ENCODE measurements at regions not wholly inside any gene's neighbourhood (a gene's known extent, or its start where the extent isn't known, plus 50 kb on each side); places are given as distances from the start of the nearest gene placed in this dataset.
"Not testable (repeated sequence)": the region's sequence is repeated elsewhere in the genome, so short reads cannot be mapped to it uniquely, and the experiment has no call there.

DNA sequence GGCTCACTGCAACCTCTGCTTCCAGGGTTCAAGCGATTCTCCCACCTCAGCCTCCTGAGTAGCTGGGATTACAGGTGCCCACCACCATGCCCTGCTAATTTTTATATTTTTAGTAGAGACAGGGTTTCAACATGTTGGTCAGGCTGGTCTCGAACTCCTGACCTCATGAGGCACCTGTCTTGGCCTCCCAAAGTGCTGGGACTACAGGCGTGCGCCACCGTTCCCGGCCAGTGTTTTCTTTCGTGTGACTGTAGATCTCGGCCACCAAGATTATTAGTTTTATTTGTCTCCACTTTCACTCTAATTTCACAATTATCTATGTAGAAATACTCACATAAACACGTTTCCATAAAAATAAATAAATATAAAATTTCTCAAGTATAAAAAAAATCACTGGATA is 665.4 kb upstream of the RAG2 start:
- H3K4me1 ChIP-seq (ENCODE audit: control insufficient read depth, insufficient read depth, low read length); H3K27ac ChIP-seq (ENCODE audit: low read depth, low read length); H3K9ac ChIP-seq (ENCODE audit: low read length); H3K27me3 ChIP-seq (ENCODE audit: control insufficient read depth, insufficient read depth, low read length); H3K4me3 ChIP-seq (ENCODE audit: low read length); H3K36me3 ChIP-seq (ENCODE audit: control insufficient read depth, insufficient read depth, low read length): not testable (repeated sequence)

DNA sequence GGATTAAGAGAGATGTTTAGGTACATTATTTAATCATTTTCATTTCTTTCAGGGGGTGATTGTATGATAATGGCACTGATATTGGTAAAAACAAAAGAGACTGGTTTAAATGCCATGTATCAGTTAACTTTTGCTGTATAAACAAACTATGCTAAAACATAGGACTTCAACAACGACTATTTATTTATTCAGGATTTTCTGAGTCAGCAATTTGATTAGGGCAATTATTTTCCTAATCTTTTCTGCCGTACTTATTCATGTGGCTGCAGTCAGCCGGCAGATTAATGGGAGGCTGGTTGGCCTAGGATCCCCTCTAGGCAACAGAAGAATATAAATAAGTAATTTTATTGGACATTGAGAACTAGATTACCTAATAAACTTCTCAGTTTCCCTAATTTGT is 661.7 kb upstream of the RAG2 start:
- Histone ChIP-seq H3K36me3 (ENCODE audit: control insufficient read depth, insufficient read depth, low read length) (no peaks in the 10 kb centered on the region), H3K9ac (ENCODE audit: low read length) (no peak overlapping the region), H3K27me3 (ENCODE audit: control insufficient read depth, insufficient read depth, low read length) (no peaks in the 10 kb centered on the region), H3K27ac (ENCODE audit: low read depth, low read length) (no peak overlapping the region), H3K4me3 (ENCODE audit: low read length) (no peak overlapping the region), H3K4me1 (ENCODE audit: control insufficient read depth, insufficient read depth, low read length) (no peaks in the 10 kb centered on the region)

DNA sequence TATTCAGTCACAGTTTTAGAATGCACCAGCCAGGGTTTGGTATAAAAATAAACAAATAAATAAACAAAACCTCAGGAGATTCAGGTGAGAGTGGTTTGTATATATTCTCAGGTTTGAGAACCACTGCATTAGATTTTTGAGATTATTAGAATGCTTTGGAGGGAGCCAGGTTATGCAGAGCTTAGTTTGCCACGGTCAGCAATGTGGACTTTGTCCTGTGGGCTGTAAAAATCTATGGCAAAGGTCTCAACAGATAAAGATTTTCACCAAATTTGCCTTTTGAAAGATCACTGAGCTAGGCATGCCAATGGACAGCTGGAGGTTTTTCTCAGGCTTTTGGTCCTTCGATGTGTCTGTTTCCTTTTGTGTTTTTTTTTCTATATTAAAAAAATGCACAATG is 650.1 kb upstream of the RAG2 start:
- H3K4me3 ChIP-seq (ENCODE audit: low read length) = no peak overlapping the region
- no peak overlapping the region for H3K27ac ChIP-seq (ENCODE audit: low read depth, low read length)
- H3K4me1 ChIP-seq (ENCODE audit: control insufficient read depth, insufficient read depth, low read length) = no peaks in the 10 kb centered on the region
- no peaks in the 10 kb centered on the region for H3K27me3 ChIP-seq (ENCODE audit: control insufficient read depth, insufficient read depth, low read length)
- H3K9ac ChIP-seq (ENCODE audit: low read length) = no peak overlapping the region
- H3K36me3 ChIP-seq (ENCODE audit: control insufficient read depth, insufficient read depth, low read length) = no peaks in the 10 kb centered on the region

DNA sequence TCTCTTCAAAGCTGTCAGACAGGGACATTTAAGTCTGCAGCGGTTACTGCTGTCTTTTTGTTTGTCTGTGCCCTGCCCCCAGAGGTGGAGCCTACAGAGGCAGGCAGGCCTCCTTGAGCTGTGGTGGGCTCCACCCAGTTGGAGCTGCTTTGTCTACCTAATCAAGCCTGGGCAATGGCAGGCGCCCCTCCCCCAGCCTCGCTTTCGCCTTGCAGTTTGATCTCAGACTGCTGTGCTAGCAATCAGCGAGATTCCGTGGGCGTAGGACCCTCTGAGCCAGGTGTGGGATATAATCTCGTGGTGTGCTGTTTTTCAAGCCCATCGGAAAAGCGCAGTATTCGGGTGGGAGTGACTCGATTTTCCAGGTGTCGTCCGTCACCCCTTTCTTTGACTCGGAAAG is 648.1 kb upstream of the RAG2 start:
- H3K4me1 ChIP-seq (ENCODE audit: control insufficient read depth, insufficient read depth, low read length); H3K27me3 ChIP-seq (ENCODE audit: control insufficient read depth, insufficient read depth, low read length); H3K4me3 ChIP-seq (ENCODE audit: low read length); H3K9ac ChIP-seq (ENCODE audit: low read length); H3K36me3 ChIP-seq (ENCODE audit: control insufficient read depth, insufficient read depth, low read length); H3K27ac ChIP-seq (ENCODE audit: low read depth, low read length): not testable (repeated sequence)

DNA sequence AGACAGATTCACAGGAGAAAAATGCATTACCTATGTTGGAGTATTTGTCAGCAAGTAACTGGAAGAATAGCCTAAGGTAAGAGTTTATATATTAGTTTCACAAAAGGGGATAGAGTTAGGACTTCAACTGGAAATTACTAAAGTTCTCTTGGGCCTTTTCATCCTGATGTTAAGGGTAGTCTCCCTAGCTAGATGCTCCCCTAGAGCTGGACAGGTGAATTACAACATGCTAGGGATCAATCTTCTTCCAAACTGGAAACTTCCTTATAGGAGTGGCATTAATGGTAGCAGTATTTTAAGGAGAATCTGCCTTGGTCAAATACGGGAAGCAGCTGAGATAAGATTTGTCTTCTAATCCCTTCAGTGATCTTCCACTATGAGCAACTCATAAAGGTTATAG is 632.8 kb upstream of the RAG2 start:
- H3K27ac ChIP-seq (ENCODE audit: low read depth, low read length) = no peak overlapping the region
- H3K9ac ChIP-seq (ENCODE audit: low read length) = no peak overlapping the region
- no peak overlapping the region for H3K4me3 ChIP-seq (ENCODE audit: low read length)
- no peaks in the 10 kb centered on the region for H3K27me3 ChIP-seq (ENCODE audit: control insufficient read depth, insufficient read depth, low read length)
- H3K4me1 ChIP-seq (ENCODE audit: control insufficient read depth, insufficient read depth, low read length) = no peaks in the 10 kb centered on the region
- no peaks in the 10 kb centered on the region for H3K36me3 ChIP-seq (ENCODE audit: control insufficient read depth, insufficient read depth, low read length)

DNA sequence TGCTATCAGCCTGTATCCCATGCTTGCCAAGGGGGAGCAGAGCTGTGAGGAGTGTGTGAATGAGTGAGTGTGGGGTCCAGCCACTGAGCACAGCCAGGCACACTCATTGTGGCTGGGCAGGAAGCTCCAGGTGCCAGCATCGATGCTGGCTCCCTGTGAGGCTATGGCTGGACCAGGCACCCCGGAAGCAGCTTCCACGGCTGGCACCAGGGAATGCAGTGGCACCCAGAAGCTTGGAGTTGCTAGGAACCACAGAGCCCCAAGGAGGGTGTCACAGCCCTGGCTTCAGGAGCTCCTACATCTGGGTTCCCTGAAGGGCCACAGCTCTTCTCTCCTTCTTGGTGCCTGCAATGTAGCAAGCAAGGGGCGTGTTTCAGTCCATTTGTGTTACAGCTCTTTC is 625.9 kb upstream of the RAG2 start:
- Histone ChIP-seq H3K36me3 (ENCODE audit: control insufficient read depth, insufficient read depth, low read length) (no peaks in the 10 kb centered on the region), H3K9ac (ENCODE audit: low read length) (no peak overlapping the region), H3K4me1 (ENCODE audit: control insufficient read depth, insufficient read depth, low read length) (no peaks in the 10 kb centered on the region), H3K27ac (ENCODE audit: low read depth, low read length) (no peak overlapping the region), H3K4me3 (ENCODE audit: low read length) (no peak overlapping the region), H3K27me3 (ENCODE audit: control insufficient read depth, insufficient read depth, low read length) (no peaks in the 10 kb centered on the region)

DNA sequence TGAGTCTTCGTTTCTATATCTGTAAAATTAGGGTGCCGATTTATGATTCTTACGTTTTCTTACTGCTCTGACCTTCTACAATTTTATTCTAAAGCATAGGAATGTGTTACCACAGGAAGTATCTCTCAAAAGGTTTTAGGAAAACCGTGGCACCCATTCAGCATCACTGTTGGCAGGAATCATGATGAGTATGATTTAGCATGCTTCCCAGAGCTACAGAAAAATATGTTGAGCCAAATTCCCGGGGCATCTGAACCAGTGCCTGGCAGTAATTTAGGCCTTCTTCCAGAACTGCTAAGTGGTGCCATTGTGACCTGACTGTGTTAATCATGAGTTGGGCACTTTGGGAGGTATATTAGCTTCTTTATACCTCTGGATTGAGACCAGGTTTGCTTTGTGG is 605.0 kb upstream of the RAG2 start:
- Histone ChIP-seq H3K4me1 (ENCODE audit: control insufficient read depth, insufficient read depth, low read length) (no peaks in the 10 kb centered on the region), H3K27ac (ENCODE audit: low read depth, low read length) (no peak overlapping the region), H3K4me3 (ENCODE audit: low read length) (no peak overlapping the region), H3K9ac (ENCODE audit: low read length) (no peak overlapping the region), H3K36me3 (ENCODE audit: control insufficient read depth, insufficient read depth, low read length) (no peaks in the 10 kb centered on the region), H3K27me3 (ENCODE audit: control insufficient read depth, insufficient read depth, low read length) (no peaks in the 10 kb centered on the region)

DNA sequence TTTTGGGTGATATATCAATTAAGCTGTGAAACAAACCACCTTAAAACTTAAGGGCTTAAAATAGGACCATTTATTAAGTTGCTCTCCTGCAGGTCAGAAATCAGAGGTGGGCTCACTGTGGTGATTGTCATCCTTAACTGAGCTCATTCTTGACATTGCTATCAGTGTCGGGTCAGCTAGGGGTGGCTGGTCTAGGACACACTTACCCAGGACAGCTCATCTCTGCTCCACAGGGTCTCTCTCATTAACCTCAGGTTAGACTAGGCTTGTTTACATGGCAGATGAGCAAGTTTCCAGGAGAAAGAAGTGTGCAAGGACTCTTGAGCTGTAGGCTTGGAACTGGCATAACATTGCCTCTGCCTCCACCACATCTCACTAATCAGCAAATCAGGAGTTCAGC is 601.0 kb upstream of the RAG2 start:
- Histone ChIP-seq H3K9ac (ENCODE audit: low read length) (no peak overlapping the region), H3K4me1 (ENCODE audit: control insufficient read depth, insufficient read depth, low read length) (no peaks in the 10 kb centered on the region), H3K27me3 (ENCODE audit: control insufficient read depth, insufficient read depth, low read length) (no peaks in the 10 kb centered on the region), H3K27ac (ENCODE audit: low read depth, low read length) (no peak overlapping the region), H3K36me3 (ENCODE audit: control insufficient read depth, insufficient read depth, low read length) (no peaks in the 10 kb centered on the region), H3K4me3 (ENCODE audit: low read length) (no peak overlapping the region)

DNA sequence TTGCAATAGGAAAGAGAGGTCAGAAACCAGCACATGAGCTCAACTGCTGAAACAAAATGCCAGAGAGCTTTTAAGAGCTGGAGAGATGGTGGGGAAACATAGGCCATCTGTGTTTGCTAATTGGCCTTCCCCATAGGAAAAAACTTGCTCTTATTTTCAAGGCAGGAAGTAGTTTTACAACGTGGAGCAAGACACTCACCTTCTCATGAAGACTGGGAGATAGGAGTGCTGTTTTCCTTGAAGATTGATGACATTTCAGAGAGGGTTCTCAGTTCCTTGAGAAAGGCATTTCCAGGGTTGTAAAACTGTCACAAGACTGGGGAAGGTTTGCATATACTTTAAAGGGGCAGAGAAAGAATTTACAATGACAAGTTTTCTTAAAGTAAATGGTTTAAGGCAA is 586.3 kb upstream of the RAG2 start:
- no peak overlapping the region for H3K4me3 ChIP-seq (ENCODE audit: low read length)
- no peaks in the 10 kb centered on the region for H3K36me3 ChIP-seq (ENCODE audit: control insufficient read depth, insufficient read depth, low read length)
- H3K27me3 ChIP-seq (ENCODE audit: control insufficient read depth, insufficient read depth, low read length) = no peaks in the 10 kb centered on the region
- H3K27ac ChIP-seq (ENCODE audit: low read depth, low read length) = no peak overlapping the region
- H3K9ac ChIP-seq (ENCODE audit: low read length) = no peak overlapping the region
- H3K4me1 ChIP-seq (ENCODE audit: control insufficient read depth, insufficient read depth, low read length) = no peaks in the 10 kb centered on the region

DNA sequence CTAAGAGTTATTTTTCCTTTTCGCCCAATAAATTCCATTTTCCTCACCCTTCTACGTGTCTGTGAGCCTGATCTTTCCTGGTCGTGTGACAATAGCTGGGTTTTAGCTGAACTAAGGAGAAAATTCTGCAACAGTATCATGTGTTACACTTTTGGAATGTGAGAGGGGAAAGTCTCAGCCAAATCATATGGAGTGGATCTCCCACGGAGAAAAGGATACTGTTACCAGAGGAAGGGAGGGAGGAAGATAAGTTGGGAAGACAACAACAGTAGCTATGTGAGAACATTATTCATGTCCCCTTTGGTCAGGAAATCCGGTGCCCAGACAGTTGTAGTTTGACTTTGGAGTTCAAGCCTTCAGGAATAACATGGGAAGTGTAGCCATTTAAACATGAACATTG is 584.0 kb upstream of the RAG2 start:
- no peak overlapping the region for H3K4me3 ChIP-seq (ENCODE audit: low read length)

DNA sequence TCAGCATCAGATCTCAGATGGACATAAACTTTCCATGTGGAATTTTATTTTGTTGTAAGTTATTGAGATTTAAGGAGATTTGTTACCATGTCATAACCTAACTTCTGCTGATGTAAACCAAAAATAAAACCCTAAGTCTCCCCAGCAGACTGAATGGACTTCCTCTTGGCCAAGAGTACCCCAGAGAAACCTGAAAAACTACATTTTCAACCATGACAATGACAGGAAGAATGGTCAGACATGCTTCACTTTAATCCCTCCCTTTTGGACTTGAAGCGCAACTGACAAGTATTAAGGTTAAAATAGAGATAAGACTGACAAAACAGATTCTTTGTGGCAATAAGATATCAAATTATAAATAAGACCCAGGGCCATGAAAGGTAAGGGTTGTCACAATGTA is 579.7 kb upstream of the RAG2 start:
- H3K27me3 ChIP-seq (ENCODE audit: control insufficient read depth, insufficient read depth, low read length) = no peaks in the 10 kb centered on the region
- no peak overlapping the region for H3K4me3 ChIP-seq (ENCODE audit: low read length)
- H3K4me1 ChIP-seq (ENCODE audit: control insufficient read depth, insufficient read depth, low read length) = no peaks in the 10 kb centered on the region
- H3K27ac ChIP-seq (ENCODE audit: low read depth, low read length) = no peak overlapping the region
- no peaks in the 10 kb centered on the region for H3K36me3 ChIP-seq (ENCODE audit: control insufficient read depth, insufficient read depth, low read length)
- H3K9ac ChIP-seq (ENCODE audit: low read length) = no peak overlapping the region

More for the DNA sequence above, 584.0 kb upstream of the RAG2 start:
- no peaks in the 10 kb centered on the region for H3K4me1 ChIP-seq (ENCODE audit: control insufficient read depth, insufficient read depth, low read length)
- no peaks in the 10 kb centered on the region for H3K27me3 ChIP-seq (ENCODE audit: control insufficient read depth, insufficient read depth, low read length)
- H3K36me3 ChIP-seq (ENCODE audit: control insufficient read depth, insufficient read depth, low read length) = no peaks in the 10 kb centered on the region
- H3K9ac ChIP-seq (ENCODE audit: low read length) = no peak overlapping the region
- H3K27ac ChIP-seq (ENCODE audit: low read depth, low read length) = no peak overlapping the region

DNA sequence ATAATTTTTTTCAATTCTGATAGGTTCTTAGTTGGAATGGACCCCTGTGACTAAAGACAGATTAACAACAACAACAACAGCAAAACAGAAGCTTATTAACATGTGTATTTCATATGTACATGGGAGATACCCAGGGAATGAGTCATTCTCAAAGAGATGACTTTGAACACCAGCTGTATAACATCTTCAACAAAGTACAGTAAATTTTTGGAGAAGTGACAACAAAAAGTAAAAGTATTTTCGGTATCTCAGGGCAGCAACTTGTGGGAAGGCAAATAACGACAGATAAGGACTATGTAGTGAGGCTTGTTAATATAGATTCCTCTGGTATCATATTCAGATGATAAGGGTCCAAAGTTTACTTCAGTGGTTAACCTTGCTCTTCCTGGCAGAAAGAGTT is 573.4 kb upstream of the RAG2 start:
- H3K9ac ChIP-seq (ENCODE audit: low read length) = no peak overlapping the region
- H3K4me1 ChIP-seq (ENCODE audit: control insufficient read depth, insufficient read depth, low read length) = no peaks in the 10 kb centered on the region
- H3K27ac ChIP-seq (ENCODE audit: low read depth, low read length) = no peak overlapping the region
- no peaks in the 10 kb centered on the region for H3K36me3 ChIP-seq (ENCODE audit: control insufficient read depth, insufficient read depth, low read length)
- H3K27me3 ChIP-seq (ENCODE audit: control insufficient read depth, insufficient read depth, low read length) = no peaks in the 10 kb centered on the region
- no peak overlapping the region for H3K4me3 ChIP-seq (ENCODE audit: low read length)

DNA sequence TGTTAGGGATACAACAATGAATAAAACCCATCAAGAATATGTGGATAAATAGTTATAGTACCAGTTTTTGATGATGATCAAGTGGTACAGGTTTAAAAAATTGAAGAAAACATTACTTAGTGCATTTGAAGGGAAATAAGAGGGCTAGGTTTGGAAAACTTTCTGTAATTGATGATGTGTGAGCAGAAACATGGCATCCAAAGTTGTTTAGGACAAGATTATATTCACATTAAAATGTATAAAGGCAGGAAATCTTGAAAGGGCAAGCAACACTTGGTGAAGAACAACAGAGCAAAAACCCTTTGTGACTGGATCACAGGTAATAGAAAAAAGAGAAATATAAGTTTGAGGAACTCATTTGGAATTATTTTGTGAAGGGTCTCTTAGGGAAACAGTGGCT is 572.3 kb upstream of the RAG2 start:
- H3K9ac ChIP-seq (ENCODE audit: low read length) = no peak overlapping the region
- no peaks in the 10 kb centered on the region for H3K36me3 ChIP-seq (ENCODE audit: control insufficient read depth, insufficient read depth, low read length)
- no peak overlapping the region for H3K27ac ChIP-seq (ENCODE audit: low read depth, low read length)
- no peaks in the 10 kb centered on the region for H3K4me1 ChIP-seq (ENCODE audit: control insufficient read depth, insufficient read depth, low read length)
- H3K27me3 ChIP-seq (ENCODE audit: control insufficient read depth, insufficient read depth, low read length) = no peaks in the 10 kb centered on the region
- H3K4me3 ChIP-seq (ENCODE audit: low read length) = no peak overlapping the region

DNA sequence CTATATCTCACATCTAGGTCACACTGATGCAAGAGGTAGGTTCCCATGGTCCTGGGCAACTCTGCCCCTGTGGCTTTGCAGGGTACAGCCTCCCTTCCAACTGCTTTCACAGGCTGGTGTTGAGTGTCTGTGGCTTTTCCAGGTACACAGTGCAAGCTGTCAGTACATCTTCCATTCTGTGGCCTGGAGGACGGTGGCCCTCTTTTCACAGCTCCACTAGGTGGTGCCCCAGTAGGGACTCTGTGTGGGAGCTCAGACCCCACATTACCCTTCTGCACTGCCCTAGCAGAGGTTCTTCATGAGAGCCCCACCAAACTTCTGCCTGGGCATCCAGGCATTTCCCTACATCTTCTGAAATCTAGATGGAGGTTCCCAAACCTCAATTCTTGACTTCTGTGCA is 547.4 kb upstream of the RAG2 start:
- not testable (repeated sequence) for H3K36me3 ChIP-seq (ENCODE audit: control insufficient read depth, insufficient read depth, low read length); H3K9ac ChIP-seq (ENCODE audit: low read length); H3K27me3 ChIP-seq (ENCODE audit: control insufficient read depth, insufficient read depth, low read length); H3K4me1 ChIP-seq (ENCODE audit: control insufficient read depth, insufficient read depth, low read length); H3K27ac ChIP-seq (ENCODE audit: low read depth, low read length); H3K4me3 ChIP-seq (ENCODE audit: low read length)
